SK-N-SH (cell line): ENCODE measurements at regions not wholly inside any gene's neighbourhood (a gene's known extent, or its start where the extent isn't known, plus 50 kb on each side); places are given as distances from the start of the nearest gene placed in this dataset.

Source experiments
- CHD2 ChIP-seq: fragments of 150-350 bp; IDR thresholded peaks from 2 replicates; pipeline ENCODE4 v1.6.1; 2018; ENCODE audit warnings: low read length; ENCODE audit not compliant: partially characterized antibody
- CTCF ChIP-seq: fragments of 200-600 bp; sonication (generic); IDR thresholded peaks from 2 replicates; pipeline ENCODE4 v1.6.1; 2017; ENCODE audit warnings: antibody characterized with exemption, mild to moderate bottlenecking, moderate library complexity
- GATA2 ChIP-seq: sonication (generic); formaldehyde crosslinking; IDR thresholded peaks from 2 replicates; pipeline ENCODE4 v1.5.0; 2020; ENCODE audit warnings: mild to moderate bottlenecking, missing genetic modification reagents
- JUND ChIP-seq: IDR thresholded peaks from 2 replicates; pipeline ENCODE4 v1.4.0; 2012
- MEF2A ChIP-seq: IDR thresholded peaks from 2 replicates; pipeline ENCODE4 v1.4.0; 2012; ENCODE audit warnings: low read depth, borderline replicate concordance
- POLR2AphosphoS5 ChIP-seq: IDR thresholded peaks from 2 replicates; pipeline ENCODE4 v1.6.1; 2012; ENCODE audit warnings: low read depth, low read length
- RCOR1 ChIP-seq: fragments of 150-350 bp; IDR thresholded peaks from 2 replicates; pipeline ENCODE4 v1.6.1; 2017; ENCODE audit warnings: antibody characterized with exemption, low read length
- REST ChIP-seq: IDR thresholded peaks from 2 replicates; pipeline ENCODE4 v1.6.1; 2012; ENCODE audit warnings: mild to moderate bottlenecking, low read depth, low read length, moderate library complexity
- USF2 ChIP-seq: fragments of 150-350 bp; IDR thresholded peaks from 2 replicates; pipeline ENCODE4 v1.6.1; 2017; ENCODE audit warnings: antibody characterized with exemption, low read length, low read depth, borderline replicate concordance

GRCh38 chr5:74309050-74309449, 331.5 kb downstream of the ENC1 start:
- TF ChIP-seq CTCF, result no peak
- no peak for TF ChIP-seq RCOR1
- no peak for TF ChIP-seq POLR2AphosphoS5
- no peak for TF ChIP-seq USF2
- TF ChIP-seq GATA2 (CRISPR knock-in tag), result no peak
- TF ChIP-seq JUND, result no peak
- no peak for TF ChIP-seq MEF2A
- TF ChIP-seq REST, result no peak
- no peak for TF ChIP-seq CHD2
